ENCODE measurements at regions not wholly inside any gene's neighbourhood (a gene's known extent, or its start where the extent isn't known, plus 50 kb on each side); places are given as distances from the start of the nearest gene placed in this dataset.

DNA sequence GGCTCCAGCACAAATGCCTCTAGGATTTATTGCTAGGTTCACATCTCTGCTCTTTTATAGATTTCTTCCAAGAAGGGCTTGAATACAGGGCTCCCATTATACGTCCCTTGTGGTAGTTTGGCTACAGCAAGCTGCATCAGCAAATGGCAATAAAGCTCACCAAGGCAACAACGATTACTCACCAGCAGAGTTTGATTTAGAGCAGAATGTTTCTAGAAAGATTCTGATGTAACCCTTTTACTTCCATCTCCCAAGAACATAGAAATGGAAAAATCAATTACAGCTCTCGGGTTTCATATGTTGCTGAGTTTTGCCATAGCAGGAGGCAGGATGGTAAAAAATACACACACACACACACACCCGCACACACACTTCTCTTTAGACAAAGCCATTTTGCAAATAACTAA lies 124.2 kb upstream of the TNPO1 start:
- no peak for TF ChIP-seq POLR2AphosphoS5 (IDR thresholded peaks at IDR 0.05)
- TF ChIP-seq POLR2A (IDR thresholded peaks at IDR 0.05): no peak
- no peak for TF ChIP-seq EP300 (IDR thresholded peaks at IDR 0.05)
- TF ChIP-seq, protein P1, sequence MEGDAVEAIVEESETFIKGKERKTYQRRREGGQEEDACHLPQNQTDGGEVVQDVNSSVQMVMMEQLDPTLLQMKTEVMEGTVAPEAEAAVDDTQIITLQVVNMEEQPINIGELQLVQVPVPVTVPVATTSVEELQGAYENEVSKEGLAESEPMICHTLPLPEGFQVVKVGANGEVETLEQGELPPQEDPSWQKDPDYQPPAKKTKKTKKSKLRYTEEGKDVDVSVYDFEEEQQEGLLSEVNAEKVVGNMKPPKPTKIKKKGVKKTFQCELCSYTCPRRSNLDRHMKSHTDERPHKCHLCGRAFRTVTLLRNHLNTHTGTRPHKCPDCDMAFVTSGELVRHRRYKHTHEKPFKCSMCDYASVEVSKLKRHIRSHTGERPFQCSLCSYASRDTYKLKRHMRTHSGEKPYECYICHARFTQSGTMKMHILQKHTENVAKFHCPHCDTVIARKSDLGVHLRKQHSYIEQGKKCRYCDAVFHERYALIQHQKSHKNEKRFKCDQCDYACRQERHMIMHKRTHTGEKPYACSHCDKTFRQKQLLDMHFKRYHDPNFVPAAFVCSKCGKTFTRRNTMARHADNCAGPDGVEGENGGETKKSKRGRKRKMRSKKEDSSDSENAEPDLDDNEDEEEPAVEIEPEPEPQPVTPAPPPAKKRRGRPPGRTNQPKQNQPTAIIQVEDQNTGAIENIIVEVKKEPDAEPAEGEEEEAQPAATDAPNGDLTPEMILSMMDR (IDR thresholded peaks at IDR 0.05): no peak

All from suprapubic skin (tissue), 4 donors.